GM12892 (cell line): ENCODE measurements at regions not wholly inside any gene's neighbourhood (a gene's known extent, or its start where the extent isn't known, plus 50 kb on each side); places are given as distances from the start of the nearest gene placed in this dataset.

Source experiments
- POLR2A ChIP-seq: IDR thresholded peaks from 2 replicates; pipeline ENCODE4 v1.6.1; 2011; ENCODE audit warnings: low read depth, low read length, control low read depth
- POLR2AphosphoS5 ChIP-seq: IDR thresholded peaks from 2 replicates; pipeline ENCODE4 v1.6.1; 2011; ENCODE audit warnings: low read depth, low read length, control low read depth
- TAF1 ChIP-seq: IDR thresholded peaks from 2 replicates; pipeline ENCODE4 v1.6.1; 2011; ENCODE audit warnings: low read depth, mild to moderate bottlenecking, control low read depth, low read length, borderline replicate concordance

DNA sequence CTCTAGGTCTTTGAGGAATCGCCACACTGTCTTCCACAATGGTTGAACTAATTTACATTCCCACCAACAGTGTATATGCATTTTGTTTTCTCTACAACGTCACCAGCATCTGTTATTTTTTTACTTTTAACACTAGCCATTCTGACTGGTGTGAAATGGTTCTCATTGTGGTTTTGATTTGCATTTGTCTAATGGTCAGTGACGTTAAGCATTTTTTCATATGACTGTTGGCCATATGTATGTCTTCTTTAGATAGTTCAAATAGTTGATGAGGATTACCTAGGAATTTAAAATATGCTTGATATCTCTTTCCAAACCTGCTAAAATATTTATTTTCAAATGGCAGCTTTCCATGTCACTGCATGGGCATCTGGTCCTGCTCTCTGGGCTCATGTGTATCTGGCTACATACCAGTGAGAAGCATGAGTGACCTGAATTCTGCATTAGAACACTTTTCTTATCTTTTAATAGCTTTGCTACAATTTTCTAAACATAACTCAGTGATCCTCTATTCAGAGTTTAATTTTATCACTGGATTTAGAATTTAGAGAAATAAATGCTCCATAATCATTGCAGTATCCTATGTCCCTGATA is 95.8 kb upstream of the ADAMTS16 start:
- TF ChIP-seq POLR2A (no peak), POLR2AphosphoS5 (no peak), TAF1 (no peak)
